ENCODE measurements at regions not wholly inside any gene's neighbourhood (a gene's known extent, or its start where the extent isn't known, plus 50 kb on each side); places are given as distances from the start of the nearest gene placed in this dataset.

- DNase-seq (no peak), ATAC-seq (no peak)
- Mint-ChIP-seq H3K4me3 (no peak overlapping the region), H3K36me3 (ENCODE audit: low read depth) (no peaks in the 10 kb centered on the region), H3K27ac (no peak overlapping the region), H3K9me3 (ENCODE audit: insufficient read depth) (peaks cover 10% of the 10 kb centered on the region), H3K27me3 (ENCODE audit: low read depth) (no peaks in the 10 kb centered on the region), H3K4me1 (ENCODE audit: low read depth) (no peaks in the 10 kb centered on the region)
- CTCF ChIA-PET = no interaction called here
- POLR2A ChIA-PET = no interaction called here
Measured at GRCh38 chr1:69492286-69492685, 75.4 kb upstream of the LRRC7 start.

GRCh38 chr1:69494221-69494620, 73.5 kb upstream of the LRRC7 start:
- no peaks in the 10 kb centered on the region for H3K9me3 Mint-ChIP-seq (ENCODE audit: insufficient read depth)
- H3K4me3 Mint-ChIP-seq = no peak overlapping the region
- H3K27me3 Mint-ChIP-seq (ENCODE audit: low read depth) = no peaks in the 10 kb centered on the region
- ChIA-PET CTCF (no interaction called here), POLR2A (no interaction called here)
- no peak for ATAC-seq
- DNase-seq = no peak
- H3K36me3 Mint-ChIP-seq (ENCODE audit: low read depth) = no peaks in the 10 kb centered on the region
- H3K27ac Mint-ChIP-seq = no peak overlapping the region
- H3K4me1 Mint-ChIP-seq (ENCODE audit: low read depth) = no peaks in the 10 kb centered on the region

GRCh38 chr1:69497441-69498221, 70.1 kb upstream of the LRRC7 start:
- no peak overlapping the region for H3K4me3 Mint-ChIP-seq
- no peaks in the 10 kb centered on the region for H3K9me3 Mint-ChIP-seq (ENCODE audit: insufficient read depth)
- no peak for DNase-seq
- H3K27me3 Mint-ChIP-seq (ENCODE audit: low read depth) = no peaks in the 10 kb centered on the region
- CTCF ChIA-PET = no interaction called here
- ATAC-seq = no peak
- no peaks in the 10 kb centered on the region for H3K4me1 Mint-ChIP-seq (ENCODE audit: low read depth)
- no peaks in the 10 kb centered on the region for H3K36me3 Mint-ChIP-seq (ENCODE audit: low read depth)
- POLR2A ChIA-PET = no interaction called here
- H3K27ac Mint-ChIP-seq = no peak overlapping the region

GRCh38 chr1:69498711-69499110, 69.0 kb upstream of the LRRC7 start:
- H3K4me1 Mint-ChIP-seq (ENCODE audit: low read depth) = no peaks in the 10 kb centered on the region
- no peaks in the 10 kb centered on the region for H3K9me3 Mint-ChIP-seq (ENCODE audit: insufficient read depth)
- H3K4me3 Mint-ChIP-seq = no peak overlapping the region
- DNase-seq (no peak), ATAC-seq (no peak)
- H3K27me3 Mint-ChIP-seq (ENCODE audit: low read depth) = no peaks in the 10 kb centered on the region
- ChIA-PET CTCF (no interaction called here), POLR2A (no interaction called here)
- H3K36me3 Mint-ChIP-seq (ENCODE audit: low read depth) = no peaks in the 10 kb centered on the region
- no peak overlapping the region for H3K27ac Mint-ChIP-seq

GRCh38 chr1:69499203-69499803, 68.4 kb upstream of the LRRC7 start:
- DNase-seq (no peak), ATAC-seq (no peak)
- no peaks in the 10 kb centered on the region for H3K36me3 Mint-ChIP-seq (ENCODE audit: low read depth)
- H3K27me3 Mint-ChIP-seq (ENCODE audit: low read depth) = no peaks in the 10 kb centered on the region
- no peak overlapping the region for H3K4me3 Mint-ChIP-seq
- no peaks in the 10 kb centered on the region for H3K9me3 Mint-ChIP-seq (ENCODE audit: insufficient read depth)
- POLR2A ChIA-PET = no interaction called here
- H3K4me1 Mint-ChIP-seq (ENCODE audit: low read depth) = no peaks in the 10 kb centered on the region
- CTCF ChIA-PET = no interaction called here
- H3K27ac Mint-ChIP-seq = no peak overlapping the region

GRCh38 chr1:69502991-69503390, 64.7 kb upstream of the LRRC7 start:
- Mint-ChIP-seq H3K27ac (no peak overlapping the region), H3K36me3 (ENCODE audit: low read depth) (no peaks in the 10 kb centered on the region), H3K4me1 (ENCODE audit: low read depth) (no peaks in the 10 kb centered on the region), H3K4me3 (no peak overlapping the region), H3K27me3 (ENCODE audit: low read depth) (no peaks in the 10 kb centered on the region), H3K9me3 (ENCODE audit: insufficient read depth) (no peaks in the 10 kb centered on the region)
- ATAC-seq (no peak), DNase-seq (no peak)
- ChIA-PET CTCF (no interaction called here), POLR2A (no interaction called here)

- ChIA-PET CTCF (no interaction called here), POLR2A (no interaction called here)
- H3K27ac Mint-ChIP-seq = no peak overlapping the region
- H3K36me3 Mint-ChIP-seq (ENCODE audit: low read depth) = no peaks in the 10 kb centered on the region
- H3K27me3 Mint-ChIP-seq (ENCODE audit: low read depth) = no peaks in the 10 kb centered on the region
- no peaks in the 10 kb centered on the region for H3K4me1 Mint-ChIP-seq (ENCODE audit: low read depth)
- H3K9me3 Mint-ChIP-seq (ENCODE audit: insufficient read depth) = no peaks in the 10 kb centered on the region
- ATAC-seq (no peak), DNase-seq (no peak)
- no peak overlapping the region for H3K4me3 Mint-ChIP-seq
Measured at GRCh38 chr1:69504730-69505252, 62.9 kb upstream of the LRRC7 start.

- DNase-seq = no peak
- H3K9me3 Mint-ChIP-seq (ENCODE audit: insufficient read depth) = no peaks in the 10 kb centered on the region
Measured at GRCh38 chr1:69506311-69506710, 61.4 kb upstream of the LRRC7 start.

GRCh38 chr1:69506721-69507120, 61.0 kb upstream of the LRRC7 start:
- no peak overlapping the region for H3K27ac Mint-ChIP-seq
- no peak for ATAC-seq
- ChIA-PET POLR2A (no interaction called here), CTCF (no interaction called here)
- H3K36me3 Mint-ChIP-seq (ENCODE audit: low read depth) = no peaks in the 10 kb centered on the region
- no peak overlapping the region for H3K4me3 Mint-ChIP-seq
- no peaks in the 10 kb centered on the region for H3K27me3 Mint-ChIP-seq (ENCODE audit: low read depth)
- DNase-seq = no peak
- H3K4me1 Mint-ChIP-seq (ENCODE audit: low read depth) = no peaks in the 10 kb centered on the region
- no peaks in the 10 kb centered on the region for H3K9me3 Mint-ChIP-seq (ENCODE audit: insufficient read depth)

More at GRCh38 chr1:69506311-69506710, 61.4 kb upstream of the LRRC7 start:
- Mint-ChIP-seq H3K27ac (no peak overlapping the region), H3K36me3 (ENCODE audit: low read depth) (no peaks in the 10 kb centered on the region), H3K4me1 (ENCODE audit: low read depth) (no peaks in the 10 kb centered on the region), H3K27me3 (ENCODE audit: low read depth) (no peaks in the 10 kb centered on the region), H3K4me3 (no peak overlapping the region)
- ChIA-PET POLR2A (no interaction called here), CTCF (no interaction called here)
- ATAC-seq = no peak

GRCh38 chr1:69510026-69510425, 57.7 kb upstream of the LRRC7 start:
- Mint-ChIP-seq H3K9me3 (ENCODE audit: insufficient read depth) (no peaks in the 10 kb centered on the region), H3K4me3 (no peak overlapping the region), H3K27ac (no peak overlapping the region), H3K36me3 (ENCODE audit: low read depth) (no peaks in the 10 kb centered on the region), H3K27me3 (ENCODE audit: low read depth) (no peaks in the 10 kb centered on the region), H3K4me1 (ENCODE audit: low read depth) (no peaks in the 10 kb centered on the region)
- DNase-seq = no peak
- CTCF ChIA-PET = no interaction called here
- ATAC-seq = no peak
- POLR2A ChIA-PET = no interaction called here

- H3K27ac Mint-ChIP-seq = no peak overlapping the region
- H3K36me3 Mint-ChIP-seq (ENCODE audit: low read depth) = no peaks in the 10 kb centered on the region
- ChIA-PET POLR2A (no interaction called here), CTCF (no interaction called here)
- no peaks in the 10 kb centered on the region for H3K4me1 Mint-ChIP-seq (ENCODE audit: low read depth)
- H3K9me3 Mint-ChIP-seq (ENCODE audit: insufficient read depth) = no peaks in the 10 kb centered on the region
- no peak overlapping the region for H3K4me3 Mint-ChIP-seq
- ATAC-seq (no peak), DNase-seq (no peak)
- no peaks in the 10 kb centered on the region for H3K27me3 Mint-ChIP-seq (ENCODE audit: low read depth)
Measured at GRCh38 chr1:69511426-69512192, 56.1 kb upstream of the LRRC7 start.

GRCh38 chr1:69513601-69514000, 54.1 kb upstream of the LRRC7 start:
- H3K9me3 Mint-ChIP-seq (ENCODE audit: insufficient read depth) = no peaks in the 10 kb centered on the region
- DNase-seq = no peak
- ChIA-PET CTCF (no interaction called here), POLR2A (no interaction called here)
- H3K4me3 Mint-ChIP-seq = no peak overlapping the region
- H3K4me1 Mint-ChIP-seq (ENCODE audit: low read depth) = no peaks in the 10 kb centered on the region
- H3K27ac Mint-ChIP-seq = no peak overlapping the region
- ATAC-seq = no peak
- H3K27me3 Mint-ChIP-seq (ENCODE audit: low read depth) = no peaks in the 10 kb centered on the region
- no peaks in the 10 kb centered on the region for H3K36me3 Mint-ChIP-seq (ENCODE audit: low read depth)
